NOMO-1 treated with dmso at 0.1 percent for 144 hours (cell line): ENCODE measurements at regions not wholly inside any gene's neighbourhood (a gene's known extent, or its start where the extent isn't known, plus 50 kb on each side); places are given as distances from the start of the nearest gene placed in this dataset.

Source experiments
- DNase-seq: peaks from one replicate; lab custom pipeline; 2025; ENCODE audit not compliant: unreplicated experiment; lab: John Stamatoyannopoulos, UW

- DNase-seq = no peak
Observed at GRCh38 chr15:93296759-93297500, 207.9 kb upstream of the RGMA start.

- no peak for DNase-seq
Observed at GRCh38 chr15:93294896-93295295, 205.9 kb upstream of the RGMA start.

GRCh38 chr15:93294066-93294465 is 205.1 kb upstream of the RGMA start:
- DNase-seq = no peak

- no peak for DNase-seq
Observed at GRCh38 chr15:93291380-93291779, 202.4 kb upstream of the RGMA start.

GRCh38 chr15:93290618-93290946 is 201.6 kb upstream of the RGMA start:
- no peak for DNase-seq

- no peak for DNase-seq
Observed at GRCh38 chr15:93289941-93290617, 201.1 kb upstream of the RGMA start.

GRCh38 chr15:93288728-93289294 is 199.8 kb upstream of the RGMA start:
- DNase-seq = no peak

GRCh38 chr15:93286446-93286845 is 197.4 kb upstream of the RGMA start:
- no peak for DNase-seq

GRCh38 chr15:93283854-93284253 is 194.8 kb upstream of the RGMA start:
- DNase-seq = no peak

- DNase-seq = no peak
Observed at GRCh38 chr15:93282808-93283207, 193.8 kb upstream of the RGMA start.

GRCh38 chr15:93278783-93279182 is 189.8 kb upstream of the RGMA start:
- DNase-seq = no peak

- DNase-seq = no peak
Observed at GRCh38 chr15:93278006-93278405, 189.0 kb upstream of the RGMA start.

GRCh38 chr15:93274257-93274656 is 185.2 kb upstream of the RGMA start:
- no peak for DNase-seq

- no peak for DNase-seq
Observed at GRCh38 chr15:93271871-93272270, 182.9 kb upstream of the RGMA start.

- DNase-seq = no peak
Observed at GRCh38 chr15:93270937-93271467, 182.0 kb upstream of the RGMA start.

GRCh38 chr15:93268066-93268465 is 179.1 kb upstream of the RGMA start:
- DNase-seq = no peak

- DNase-seq = no peak
Observed at GRCh38 chr15:93266291-93266690, 177.3 kb upstream of the RGMA start.

- DNase-seq = no peak
Observed at GRCh38 chr15:93265111-93265556, 176.1 kb upstream of the RGMA start.

GRCh38 chr15:93261845-93262244 is 172.8 kb upstream of the RGMA start:
- no peak for DNase-seq

GRCh38 chr15:93257920-93258319 is 168.9 kb upstream of the RGMA start:
- DNase-seq = no peak

GRCh38 chr15:93253681-93254080 is 164.7 kb upstream of the RGMA start:
- DNase-seq = no peak

GRCh38 chr15:93252780-93253179 is 163.8 kb upstream of the RGMA start:
- DNase-seq = no peak
